ENCODE measurements at regions not wholly inside any gene's neighbourhood (a gene's known extent, or its start where the extent isn't known, plus 50 kb on each side); places are given as distances from the start of the nearest gene placed in this dataset.
"Not testable (repeated sequence)": the region's sequence is repeated elsewhere in the genome, so short reads cannot be mapped to it uniquely, and the experiment has no call there.

GRCh38 chr21:10430005-10430404, 91.4 kb upstream of the TPTE start:
- H3K36me3 ChIP-seq, result no peaks in the 10 kb centered on the region
- H3K27ac ChIP-seq, result no peak overlapping the region
- H3K27me3 ChIP-seq, result peaks cover 6% of the 10 kb centered on the region
- H3K4me3 ChIP-seq, result no peak overlapping the region
- TF ChIP-seq POLR2AphosphoS5 (IDR thresholded peaks at IDR 0.05) (no peak), EP300 (IDR thresholded peaks at IDR 0.05) (no peak), POLR2A (IDR thresholded peaks at IDR 0.05) (no peak), CTCF (IDR thresholded peaks at IDR 0.05) (no peak)
- peak; percentile 3 for ATAC-seq
- no peaks in the 10 kb centered on the region for H3K4me1 ChIP-seq
- WGBS, 2 donors (ENCODE audit: low coverage in 1 of 2), result 62 to 66% methylated on average over 1 of the region's 1 CpG
- peaks cover 0 to 12% (median 2%) of the 10 kb centered on the region in 3 donors for H3K9me3 ChIP-seq

- WGBS, 2 donors (ENCODE audit: low coverage in 1 of 2), result 48 to 55% methylated on average over 6 of the region's 6 CpGs
- H3K4me1 ChIP-seq, H3K4me3 ChIP-seq, H3K27ac ChIP-seq, H3K27me3 ChIP-seq, ATAC-seq, H3K36me3 ChIP-seq: not testable (repeated sequence)
- H3K9me3 ChIP-seq, result peaks cover 0 to 16% (median 2%) of the 10 kb centered on the region in 3 donors
Measured at GRCh38 chr21:10431995-10432394, 89.4 kb upstream of the TPTE start.

GRCh38 chr21:10432456-10432855, 88.9 kb upstream of the TPTE start:
- ATAC-seq, result not testable (repeated sequence)

GRCh38 chr21:10437977-10438376, 83.4 kb upstream of the TPTE start:
- H3K36me3 ChIP-seq, ATAC-seq, H3K27ac ChIP-seq, H3K27me3 ChIP-seq, H3K4me3 ChIP-seq, H3K4me1 ChIP-seq: not testable (repeated sequence)
- WGBS, 2 donors (ENCODE audit: low coverage in 1 of 2), result 39% methylated on average over 4 of the region's 4 CpGs
- peaks cover 3 to 29% (median 3%) of the 10 kb centered on the region in 3 donors for H3K9me3 ChIP-seq

More at GRCh38 chr21:10432456-10432855, 88.9 kb upstream of the TPTE start:
- not testable (repeated sequence) for H3K27ac ChIP-seq, H3K4me3 ChIP-seq, H3K4me1 ChIP-seq, H3K27me3 ChIP-seq, H3K36me3 ChIP-seq
- H3K9me3 ChIP-seq, result peaks cover 0 to 21% (median 2%) of the 10 kb centered on the region in 3 donors

GRCh38 chr21:10440639-10441038, 80.7 kb upstream of the TPTE start:
- H3K27me3 ChIP-seq, H3K27ac ChIP-seq, H3K4me3 ChIP-seq, H3K4me1 ChIP-seq, H3K36me3 ChIP-seq: not testable (repeated sequence)
- peaks cover 3 to 29% (median 3%) of the 10 kb centered on the region in 3 donors for H3K9me3 ChIP-seq
- peak; percentile 26 for ATAC-seq
- whole genome bisulfite sequencing, 2 donors (ENCODE audit: low coverage in 1 of 2), result 85% methylated on average over 2 of the region's 2 CpGs

GRCh38 chr21:10442018-10442417, 79.4 kb upstream of the TPTE start:
- not testable (repeated sequence) for H3K27me3 ChIP-seq, H3K4me3 ChIP-seq, ATAC-seq, H3K27ac ChIP-seq, H3K36me3 ChIP-seq, H3K4me1 ChIP-seq
- H3K9me3 ChIP-seq, result peaks cover 3 to 24% (median 3%) of the 10 kb centered on the region in 3 donors
- WGBS, 2 donors (ENCODE audit: low coverage in 1 of 2), result 41 to 58% methylated on average over 5 of the region's 6 CpGs

GRCh38 chr21:10445685-10446084, 75.7 kb upstream of the TPTE start:
- H3K27ac ChIP-seq, H3K4me1 ChIP-seq, H3K4me3 ChIP-seq, H3K27me3 ChIP-seq, ATAC-seq, H3K9me3 ChIP-seq, H3K36me3 ChIP-seq: not testable (repeated sequence)
- 46 to 59% methylated on average over 7 of the region's 7 CpGs for WGBS, 2 donors (ENCODE audit: low coverage in 1 of 2)

GRCh38 chr21:10449451-10449850, 71.9 kb upstream of the TPTE start:
- WGBS, 2 donors (ENCODE audit: low coverage in 1 of 2), result 40 to 60% methylated on average over 7 to 8 of the region's 8 CpGs
- not testable (repeated sequence) for H3K9me3 ChIP-seq, H3K27me3 ChIP-seq, H3K4me3 ChIP-seq, H3K36me3 ChIP-seq, ATAC-seq, H3K4me1 ChIP-seq, H3K27ac ChIP-seq

- H3K27me3 ChIP-seq, H3K27ac ChIP-seq, H3K36me3 ChIP-seq, H3K4me3 ChIP-seq, ATAC-seq, H3K4me1 ChIP-seq: not testable (repeated sequence)
- H3K9me3 ChIP-seq, result peaks cover 0 to 12% (median 0%) of the 10 kb centered on the region in 3 donors
- WGBS, 2 donors (ENCODE audit: low coverage in 1 of 2), result 59 to 64% methylated on average over 6 of the region's 6 CpGs
Measured at GRCh38 chr21:10451274-10451673, 70.1 kb upstream of the TPTE start.

- not testable (repeated sequence) for H3K4me3 ChIP-seq, H3K36me3 ChIP-seq, H3K27me3 ChIP-seq, H3K27ac ChIP-seq, H3K4me1 ChIP-seq, H3K9me3 ChIP-seq
- peak; percentile 3 for ATAC-seq
- WGBS, 2 donors (ENCODE audit: low coverage in 1 of 2), result 35 to 47% methylated on average over 2 of the region's 2 CpGs
Measured at GRCh38 chr21:10457765-10458164, 63.6 kb upstream of the TPTE start.

GRCh38 chr21:10460957-10461356, 60.4 kb upstream of the TPTE start:
- H3K27me3 ChIP-seq, H3K4me3 ChIP-seq, H3K36me3 ChIP-seq, H3K27ac ChIP-seq, H3K9me3 ChIP-seq, H3K4me1 ChIP-seq, ATAC-seq: not testable (repeated sequence)
- 50 to 54% methylated on average over 5 of the region's 5 CpGs for WGBS, 2 donors (ENCODE audit: low coverage in 1 of 2)

- H3K27ac ChIP-seq, H3K4me1 ChIP-seq, H3K27me3 ChIP-seq, H3K4me3 ChIP-seq, H3K36me3 ChIP-seq, ATAC-seq, H3K9me3 ChIP-seq: not testable (repeated sequence)
- WGBS, 2 donors (ENCODE audit: low coverage in 1 of 2), result 57 to 62% methylated on average over 8 of the region's 8 CpGs
Measured at GRCh38 chr21:10461445-10461844, 59.9 kb upstream of the TPTE start.

Measured in gastroesophageal sphincter (tissue), 4 donors.